Epithelial cell of esophagus (primary cell): ENCODE measurements at regions not wholly inside any gene's neighbourhood (a gene's known extent, or its start where the extent isn't known, plus 50 kb on each side); places are given as distances from the start of the nearest gene placed in this dataset.

Experiments
- DNase-seq: peaks from one replicate; pipeline ENCODE4 v3.0.0; 2010; ENCODE audit warnings: low read depth
- H3K4me3 ChIP-seq: 2 replicates; pipeline ENCODE4 v1.5.1; 2011; ENCODE audit warnings: mild to moderate bottlenecking, low read length, control low read depth
- CTCF ChIP-seq: IDR thresholded peaks from 2 replicates; pipeline ENCODE4 v1.5.1; 2011; ENCODE audit warnings: low read depth, mild to moderate bottlenecking, low read length, control low read depth, inconsistent platforms; ENCODE audit not compliant: insufficient read depth; ENCODE audit errors: missing control alignments

- no peak for DNase-seq
- H3K4me3 ChIP-seq, result no peak overlapping the region
- no peak for TF ChIP-seq CTCF
Measured at GRCh38 chr9:18423791-18424531, 50.0 kb upstream of the ADAMTSL1 start.
